HUES48 (cell line): ENCODE measurements at regions not wholly inside any gene's neighbourhood (a gene's known extent, or its start where the extent isn't known, plus 50 kb on each side); places are given as distances from the start of the nearest gene placed in this dataset.

Source experiments
- H3K27ac ChIP-seq: one replicate; pipeline ENCODE4 v1.7.0; 2013; ENCODE audit warnings: low read depth, low read length, inconsistent platforms
- H3K27me3 ChIP-seq: 2 replicates; pipeline ENCODE4 v1.6.1; 2013; ENCODE audit warnings: mild to moderate bottlenecking, low read length; ENCODE audit not compliant: control insufficient read depth, insufficient read depth
- H3K36me3 ChIP-seq: 2 replicates; pipeline ENCODE4 v1.6.1; 2013; ENCODE audit warnings: low read length; ENCODE audit not compliant: control insufficient read depth, insufficient read depth
- H3K4me1 ChIP-seq: 2 replicates; pipeline ENCODE4 v1.6.1; 2013; ENCODE audit warnings: mild to moderate bottlenecking, low read length; ENCODE audit not compliant: control insufficient read depth, insufficient read depth
- H3K4me3 ChIP-seq: 2 replicates; pipeline ENCODE4 v1.5.1; 2013; ENCODE audit warnings: mild to moderate bottlenecking, low read depth, low read length
- H3K9ac ChIP-seq: 2 replicates; pipeline ENCODE4 v1.6.1; 2013; ENCODE audit warnings: mild to moderate bottlenecking, low read depth, low read length, moderate library complexity
- H3K9me3 ChIP-seq: 2 replicates; pipeline ENCODE4 v1.6.1; 2013; ENCODE audit warnings: low read length; ENCODE audit not compliant: control insufficient read depth, insufficient read depth

GRCh38 chr2:57443973-57444521 lies 602.6 kb upstream of the VRK2 start:
- Histone ChIP-seq H3K36me3 (no peaks in the 10 kb centered on the region), H3K27me3 (no peaks in the 10 kb centered on the region), H3K4me3 (no peak overlapping the region), H3K4me1 (no peaks in the 10 kb centered on the region), H3K9me3 (no peaks in the 10 kb centered on the region), H3K9ac (no peak overlapping the region), H3K27ac (no peak overlapping the region)

GRCh38 chr2:57444752-57445430 lies 601.7 kb upstream of the VRK2 start:
- no peaks in the 10 kb centered on the region for H3K27me3 ChIP-seq
- no peak overlapping the region for H3K27ac ChIP-seq
- no peaks in the 10 kb centered on the region for H3K4me1 ChIP-seq
- H3K4me3 ChIP-seq: no peak overlapping the region
- H3K9ac ChIP-seq: no peak overlapping the region
- H3K9me3 ChIP-seq: no peaks in the 10 kb centered on the region
- no peaks in the 10 kb centered on the region for H3K36me3 ChIP-seq

- Histone ChIP-seq H3K27me3 (no peaks in the 10 kb centered on the region), H3K4me3 (no peak overlapping the region), H3K27ac (no peak overlapping the region), H3K9me3 (no peaks in the 10 kb centered on the region), H3K36me3 (no peaks in the 10 kb centered on the region), H3K9ac (no peak overlapping the region), H3K4me1 (no peaks in the 10 kb centered on the region)
Observed at GRCh38 chr2:57448816-57449215, 597.8 kb upstream of the VRK2 start.

- H3K36me3 ChIP-seq: no peaks in the 10 kb centered on the region
- H3K4me3 ChIP-seq: no peak overlapping the region
- no peaks in the 10 kb centered on the region for H3K4me1 ChIP-seq
- H3K27me3 ChIP-seq: no peaks in the 10 kb centered on the region
- no peak overlapping the region for H3K9ac ChIP-seq
- H3K27ac ChIP-seq: no peak overlapping the region
- H3K9me3 ChIP-seq: no peaks in the 10 kb centered on the region
Observed at GRCh38 chr2:57450170-57450569, 596.4 kb upstream of the VRK2 start.

GRCh38 chr2:57452634-57453033 lies 594.0 kb upstream of the VRK2 start:
- Histone ChIP-seq H3K4me3 (no peak overlapping the region), H3K9ac (no peak overlapping the region), H3K27me3 (no peaks in the 10 kb centered on the region), H3K9me3 (no peaks in the 10 kb centered on the region), H3K27ac (no peak overlapping the region), H3K4me1 (no peaks in the 10 kb centered on the region), H3K36me3 (no peaks in the 10 kb centered on the region)

GRCh38 chr2:57453945-57454344 lies 592.7 kb upstream of the VRK2 start:
- no peaks in the 10 kb centered on the region for H3K27me3 ChIP-seq

GRCh38 chr2:57460396-57461276 lies 586.0 kb upstream of the VRK2 start:
- H3K4me3 ChIP-seq: no peak overlapping the region
- H3K9ac ChIP-seq: no peak overlapping the region
- no peaks in the 10 kb centered on the region for H3K9me3 ChIP-seq
- no peaks in the 10 kb centered on the region for H3K36me3 ChIP-seq
- H3K27me3 ChIP-seq: no peaks in the 10 kb centered on the region
- no peak overlapping the region for H3K27ac ChIP-seq
- H3K4me1 ChIP-seq: no peaks in the 10 kb centered on the region

More at GRCh38 chr2:57453945-57454344, 592.7 kb upstream of the VRK2 start:
- H3K9ac ChIP-seq: no peak overlapping the region
- H3K36me3 ChIP-seq: no peaks in the 10 kb centered on the region
- H3K27ac ChIP-seq: no peak overlapping the region
- no peaks in the 10 kb centered on the region for H3K9me3 ChIP-seq
- H3K4me3 ChIP-seq: no peak overlapping the region
- no peaks in the 10 kb centered on the region for H3K4me1 ChIP-seq

GRCh38 chr2:57461624-57462023 lies 585.0 kb upstream of the VRK2 start:
- Histone ChIP-seq H3K27ac (no peak overlapping the region), H3K27me3 (no peaks in the 10 kb centered on the region), H3K4me1 (no peaks in the 10 kb centered on the region), H3K4me3 (no peak overlapping the region), H3K36me3 (no peaks in the 10 kb centered on the region), H3K9ac (no peak overlapping the region), H3K9me3 (no peaks in the 10 kb centered on the region)

- H3K4me3 ChIP-seq: no peak overlapping the region
- H3K36me3 ChIP-seq: no peaks in the 10 kb centered on the region
- H3K9ac ChIP-seq: no peak overlapping the region
- no peak overlapping the region for H3K27ac ChIP-seq
- no peaks in the 10 kb centered on the region for H3K9me3 ChIP-seq
- no peaks in the 10 kb centered on the region for H3K4me1 ChIP-seq
- no peaks in the 10 kb centered on the region for H3K27me3 ChIP-seq
Observed at GRCh38 chr2:57465067-57465466, 581.5 kb upstream of the VRK2 start.

- Histone ChIP-seq H3K9ac (no peak overlapping the region), H3K4me1 (no peaks in the 10 kb centered on the region), H3K9me3 (no peaks in the 10 kb centered on the region), H3K27ac (no peak overlapping the region), H3K27me3 (no peaks in the 10 kb centered on the region), H3K36me3 (no peaks in the 10 kb centered on the region), H3K4me3 (no peak overlapping the region)
Observed at GRCh38 chr2:57465967-57466366, 580.6 kb upstream of the VRK2 start.

- Histone ChIP-seq H3K36me3 (no peaks in the 10 kb centered on the region), H3K4me1 (peaks cover 7% of the 10 kb centered on the region; the same call in 1 of the 2 replicates), H3K9ac (no peak overlapping the region), H3K9me3 (no peaks in the 10 kb centered on the region), H3K27me3 (no peaks in the 10 kb centered on the region), H3K27ac (no peak overlapping the region), H3K4me3 (no peak overlapping the region)
Observed at GRCh38 chr2:57475391-57475790, 571.2 kb upstream of the VRK2 start.
